A673 (cell line): ENCODE measurements at regions not wholly inside any gene's neighbourhood (a gene's known extent, or its start where the extent isn't known, plus 50 kb on each side); places are given as distances from the start of the nearest gene placed in this dataset.

Experiments used
- BruUV-seq: library from RNA; stranded (reverse); fragments of 400-500 nt; replicated peaks from 2 replicates; lab custom pipeline; 2021; lab: Mats Ljungman, UMichigan
- CTCF ChIA-PET: fragments of 300-600 bp; sonication (Branson Sonifier 250); formaldehyde crosslinking; loops from one replicate; lab custom pipeline; 2022; ENCODE audit warnings: antibody characterized with exemption; lab: Charles Lee
- POLR2A ChIA-PET: fragments of 300-600 bp; sonication (Branson Sonifier 250); formaldehyde crosslinking; loops from one replicate; lab custom pipeline; 2022; ENCODE audit warnings: antibody characterized with exemption; ENCODE audit not compliant: low non-redundant PET; lab: Charles Lee
- DNase-seq: peaks from one replicate; pipeline ENCODE4 v3.0.0-alpha.2; 2015; ENCODE audit warnings: low spot score
- H3K27ac ChIP-seq: fragments of 200-600 bp; sonication (generic); 2 replicates; pipeline ENCODE4 v1.5.1; 2016; ENCODE audit warnings: mixed run types, low read depth, mild to moderate bottlenecking, mixed read lengths, antibody characterized with exemption, low read length; ENCODE audit not compliant: poor library complexity, severe bottlenecking
- H3K27me3 ChIP-seq: fragments of 200-600 bp; sonication (generic); replicated peaks from 2 replicates; pipeline ENCODE4 v1.6.1; 2017; ENCODE audit warnings: mixed run types, low read depth, mild to moderate bottlenecking, mixed read lengths, antibody characterized with exemption, low read length; ENCODE audit not compliant: insufficient read depth, poor library complexity
- H3K36me3 ChIP-seq: fragments of 200-600 bp; sonication (generic); 2 replicates; pipeline ENCODE4 v1.6.1; 2016; ENCODE audit warnings: mixed run types, mild to moderate bottlenecking, mixed read lengths, antibody characterized with exemption, low read length; ENCODE audit not compliant: insufficient read depth, poor library complexity, severe bottlenecking
- H3K4me1 ChIP-seq: fragments of 200-600 bp; sonication (generic); 2 replicates; pipeline ENCODE4 v1.6.1; 2017; ENCODE audit warnings: mixed run types, mild to moderate bottlenecking, mixed read lengths, antibody characterized with exemption, low read length; ENCODE audit not compliant: insufficient read depth, poor library complexity, severe bottlenecking
- H3K4me3 ChIP-seq: fragments of 200-600 bp; sonication (generic); 2 replicates; pipeline ENCODE4 v1.5.1; 2016; ENCODE audit warnings: low read depth, mixed run types, mild to moderate bottlenecking, mixed read lengths, low read length; ENCODE audit not compliant: poor library complexity, severe bottlenecking
- H3K9me3 ChIP-seq: fragments of 200-600 bp; sonication (generic); 2 replicates; pipeline ENCODE4 v1.6.1; 2016; ENCODE audit warnings: mixed run types, low read depth, mild to moderate bottlenecking, mixed read lengths, antibody characterized with exemption, low read length; ENCODE audit not compliant: poor library complexity, severe bottlenecking
- EZH2 ChIP-seq: fragments of 200-600 bp; sonication (generic); IDR thresholded peaks from 2 replicates; pipeline ENCODE4 v1.6.1; 2017; ENCODE audit warnings: borderline replicate concordance, low read depth, mild to moderate bottlenecking, mixed read lengths, antibody characterized with exemption, low read length; ENCODE audit not compliant: poor library complexity, severe bottlenecking
- intact Hi-C: fragments of 100-400 bp; cut with micrococcal nuclease; formaldehyde crosslinking; loops from one replicate; pipeline ENCODE4 v1.10.0; 2022; ENCODE audit not compliant: unreplicated experiment
- TF ChIP-seq, protein P1 (sequence below): fragments of 300-800, 200-600 bp; sonication (generic); conservative IDR thresholded peaks from 2 replicates; pipeline ENCODE4 v1.5.1; 2017; ENCODE audit warnings: low read depth, mild to moderate bottlenecking, antibody characterized with exemption, low read length, moderate library complexity, mixed read lengths

DNA sequence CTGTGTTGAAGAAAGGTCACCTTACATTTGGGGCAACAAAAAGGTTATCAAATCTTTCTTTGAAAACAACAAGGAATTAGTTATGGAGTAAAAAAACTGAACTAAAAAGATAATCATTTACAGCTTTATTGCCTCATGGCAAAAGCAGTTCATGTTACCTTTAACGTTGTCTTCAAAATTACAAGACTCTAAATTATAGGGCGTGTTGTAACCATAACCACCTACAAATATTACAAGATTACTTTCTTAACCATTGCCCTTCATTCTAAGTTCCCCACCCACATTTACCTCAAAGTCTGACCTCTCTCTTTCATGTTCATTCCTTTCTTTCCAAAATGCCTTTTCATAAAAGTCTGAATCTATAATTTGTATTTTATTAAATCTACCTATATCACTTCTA lies 74.6 kb upstream of the LRATD1 start:
- BruUV-seq, result no TSS peak
- Histone ChIP-seq H3K4me3 (no peak overlapping the region), H3K9me3 (no peaks in the 10 kb centered on the region), H3K36me3 (no peaks in the 10 kb centered on the region), H3K4me1 (no peaks in the 10 kb centered on the region), H3K27ac (no peak overlapping the region), H3K27me3 (no peaks in the 10 kb centered on the region)
- intact Hi-C loops, result no loop called here
- ChIA-PET CTCF (no interaction called here), POLR2A (no interaction called here)
- TF ChIP-seq EZH2, result no peak
- TF ChIP-seq, protein P1, sequence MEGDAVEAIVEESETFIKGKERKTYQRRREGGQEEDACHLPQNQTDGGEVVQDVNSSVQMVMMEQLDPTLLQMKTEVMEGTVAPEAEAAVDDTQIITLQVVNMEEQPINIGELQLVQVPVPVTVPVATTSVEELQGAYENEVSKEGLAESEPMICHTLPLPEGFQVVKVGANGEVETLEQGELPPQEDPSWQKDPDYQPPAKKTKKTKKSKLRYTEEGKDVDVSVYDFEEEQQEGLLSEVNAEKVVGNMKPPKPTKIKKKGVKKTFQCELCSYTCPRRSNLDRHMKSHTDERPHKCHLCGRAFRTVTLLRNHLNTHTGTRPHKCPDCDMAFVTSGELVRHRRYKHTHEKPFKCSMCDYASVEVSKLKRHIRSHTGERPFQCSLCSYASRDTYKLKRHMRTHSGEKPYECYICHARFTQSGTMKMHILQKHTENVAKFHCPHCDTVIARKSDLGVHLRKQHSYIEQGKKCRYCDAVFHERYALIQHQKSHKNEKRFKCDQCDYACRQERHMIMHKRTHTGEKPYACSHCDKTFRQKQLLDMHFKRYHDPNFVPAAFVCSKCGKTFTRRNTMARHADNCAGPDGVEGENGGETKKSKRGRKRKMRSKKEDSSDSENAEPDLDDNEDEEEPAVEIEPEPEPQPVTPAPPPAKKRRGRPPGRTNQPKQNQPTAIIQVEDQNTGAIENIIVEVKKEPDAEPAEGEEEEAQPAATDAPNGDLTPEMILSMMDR, result no peak
- no peak for DNase-seq

DNA sequence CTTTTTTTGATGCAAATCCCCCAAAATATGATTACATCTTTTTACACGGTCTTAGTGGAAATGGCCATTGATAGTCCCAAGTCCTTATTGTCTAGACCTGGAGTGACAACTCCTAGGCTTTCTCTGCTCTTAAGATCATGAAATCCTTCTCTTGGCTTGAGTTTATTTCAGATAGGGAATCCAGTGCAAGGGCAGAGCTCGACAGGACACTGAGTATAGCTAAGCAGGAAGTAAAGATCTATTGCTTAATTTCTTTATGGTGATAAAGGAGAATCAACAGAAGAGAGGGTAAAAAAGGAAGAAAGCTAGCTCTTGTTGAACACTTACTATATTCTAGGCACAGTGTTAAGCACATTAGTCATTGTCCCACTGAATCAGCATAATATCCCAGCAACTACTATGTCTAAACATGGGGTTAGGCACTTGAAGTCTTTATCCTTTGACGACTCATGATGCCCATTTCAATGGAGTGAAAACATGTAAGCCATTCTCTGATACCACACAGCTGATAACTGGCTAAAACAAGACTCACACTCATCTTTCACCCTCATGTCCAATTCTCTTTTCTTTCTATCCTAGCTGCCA lies 74.1 kb upstream of the LRATD1 start:
- no peaks in the 10 kb centered on the region for H3K4me1 ChIP-seq

DNA sequence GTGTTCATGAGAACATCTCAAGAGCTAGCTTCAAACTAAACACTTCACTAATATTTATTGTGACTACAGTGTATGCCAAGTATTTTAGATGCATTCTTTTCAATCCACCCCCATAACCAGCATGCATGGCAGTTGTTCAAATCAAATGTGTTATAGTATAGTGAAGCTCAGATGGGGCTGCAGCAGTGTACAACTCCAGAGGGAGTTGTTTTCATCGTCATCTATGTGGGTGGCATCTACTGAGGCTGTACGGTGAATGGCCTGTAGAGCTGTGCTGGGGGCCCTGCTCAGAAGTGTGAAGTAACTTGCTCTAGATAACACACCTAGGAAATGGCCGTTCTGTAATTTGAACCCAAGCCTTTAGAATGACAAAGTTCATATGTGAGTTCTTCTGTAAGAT lies 71.8 kb upstream of the LRATD1 start:
- intact Hi-C loops, result no loop called here
- TF ChIP-seq, protein P1, result no peak
- TF ChIP-seq EZH2, result no peak
- POLR2A ChIA-PET, result no interaction called here
- no peak overlapping the region for H3K4me3 ChIP-seq
- peaks cover 8% of the 10 kb centered on the region for H3K27me3 ChIP-seq
- no peaks in the 10 kb centered on the region for H3K9me3 ChIP-seq
- H3K36me3 ChIP-seq, result no peaks in the 10 kb centered on the region
- DNase-seq, result no peak
- no peak overlapping the region for H3K27ac ChIP-seq
- no TSS peak for BruUV-seq
- H3K4me1 ChIP-seq, result no peaks in the 10 kb centered on the region
- CTCF ChIA-PET, result no interaction called here

More for the DNA sequence above, 74.1 kb upstream of the LRATD1 start:
- CTCF ChIA-PET, result no interaction called here
- DNase-seq, result no peak
- intact Hi-C loops, result no loop called here
- no peak overlapping the region for H3K27ac ChIP-seq
- H3K27me3 ChIP-seq, result peaks cover 3% of the 10 kb centered on the region
- POLR2A ChIA-PET, result no interaction called here
- no peaks in the 10 kb centered on the region for H3K9me3 ChIP-seq
- H3K4me3 ChIP-seq, result no peak overlapping the region
- TF ChIP-seq, protein P1, result no peak
- TF ChIP-seq EZH2, result no peak
- no peaks in the 10 kb centered on the region for H3K36me3 ChIP-seq
- BruUV-seq, result no TSS peak
